HL-60 (cell line): ENCODE measurements at regions not wholly inside any gene's neighbourhood (a gene's known extent, or its start where the extent isn't known, plus 50 kb on each side); places are given as distances from the start of the nearest gene placed in this dataset.

Source experiments
- DNase-seq, 2 experiments: peaks; one replicate each; pipeline ENCODE4 v3.0.0-alpha.2; 2010 to 2020; ENCODE audit warnings: low read depth in 1 of 2, low spot score in 1 of 2
- H3K27ac ChIP-seq: fragments of 250-450 bp; sonication (Bioruptor Pico); replicated peaks from 2 replicates; pipeline ENCODE4 v1.5.1; 2020; ENCODE audit warnings: mild to moderate bottlenecking, moderate library complexity
- H3K27me3 ChIP-seq: fragments of 250-450 bp; sonication (Bioruptor Pico); 2 replicates; pipeline ENCODE4 v1.5.1; 2021; ENCODE audit warnings: mild to moderate bottlenecking, moderate library complexity; ENCODE audit not compliant: insufficient read depth, poor library complexity, severe bottlenecking
- H3K4me3 ChIP-seq: replicated peaks from 2 replicates; pipeline ENCODE4 v1.5.1; 2011; ENCODE audit warnings: mild to moderate bottlenecking, control low read depth, low read length; ENCODE audit not compliant: insufficient read depth
- CTCF ChIP-seq: IDR thresholded peaks from one replicate; pipeline ENCODE4 v1.5.1; 2011; ENCODE audit warnings: low read length, control low read depth, inconsistent platforms; ENCODE audit not compliant: insufficient read depth
- GABPA ChIP-seq: IDR thresholded peaks from 2 replicates; pipeline ENCODE4 v1.6.1; 2012; ENCODE audit warnings: low read depth
- POLR2AphosphoS5 ChIP-seq: IDR thresholded peaks from 2 replicates; pipeline ENCODE4 v1.6.1; 2012; ENCODE audit warnings: low read depth
- SPI1 ChIP-seq: IDR thresholded peaks from 2 replicates; pipeline ENCODE4 v1.6.1; 2012; ENCODE audit warnings: low read depth, mild to moderate bottlenecking, borderline replicate concordance
- TF ChIP-seq, protein P1 (sequence below): IDR thresholded peaks from 2 replicates; pipeline ENCODE4 v1.6.1; 2012; ENCODE audit warnings: low read depth; ENCODE audit not compliant: insufficient replicate concordance

- Histone ChIP-seq H3K27ac (no peak overlapping the region), H3K27me3 (no peaks in the 10 kb centered on the region), H3K4me3 (no peak overlapping the region)
- no peak for TF ChIP-seq GABPA
- no peak for TF ChIP-seq POLR2AphosphoS5
- TF ChIP-seq, protein P1, sequence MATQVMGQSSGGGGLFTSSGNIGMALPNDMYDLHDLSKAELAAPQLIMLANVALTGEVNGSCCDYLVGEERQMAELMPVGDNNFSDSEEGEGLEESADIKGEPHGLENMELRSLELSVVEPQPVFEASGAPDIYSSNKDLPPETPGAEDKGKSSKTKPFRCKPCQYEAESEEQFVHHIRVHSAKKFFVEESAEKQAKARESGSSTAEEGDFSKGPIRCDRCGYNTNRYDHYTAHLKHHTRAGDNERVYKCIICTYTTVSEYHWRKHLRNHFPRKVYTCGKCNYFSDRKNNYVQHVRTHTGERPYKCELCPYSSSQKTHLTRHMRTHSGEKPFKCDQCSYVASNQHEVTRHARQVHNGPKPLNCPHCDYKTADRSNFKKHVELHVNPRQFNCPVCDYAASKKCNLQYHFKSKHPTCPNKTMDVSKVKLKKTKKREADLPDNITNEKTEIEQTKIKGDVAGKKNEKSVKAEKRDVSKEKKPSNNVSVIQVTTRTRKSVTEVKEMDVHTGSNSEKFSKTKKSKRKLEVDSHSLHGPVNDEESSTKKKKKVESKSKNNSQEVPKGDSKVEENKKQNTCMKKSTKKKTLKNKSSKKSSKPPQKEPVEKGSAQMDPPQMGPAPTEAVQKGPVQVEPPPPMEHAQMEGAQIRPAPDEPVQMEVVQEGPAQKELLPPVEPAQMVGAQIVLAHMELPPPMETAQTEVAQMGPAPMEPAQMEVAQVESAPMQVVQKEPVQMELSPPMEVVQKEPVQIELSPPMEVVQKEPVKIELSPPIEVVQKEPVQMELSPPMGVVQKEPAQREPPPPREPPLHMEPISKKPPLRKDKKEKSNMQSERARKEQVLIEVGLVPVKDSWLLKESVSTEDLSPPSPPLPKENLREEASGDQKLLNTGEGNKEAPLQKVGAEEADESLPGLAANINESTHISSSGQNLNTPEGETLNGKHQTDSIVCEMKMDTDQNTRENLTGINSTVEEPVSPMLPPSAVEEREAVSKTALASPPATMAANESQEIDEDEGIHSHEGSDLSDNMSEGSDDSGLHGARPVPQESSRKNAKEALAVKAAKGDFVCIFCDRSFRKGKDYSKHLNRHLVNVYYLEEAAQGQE: no peak
- TF ChIP-seq SPI1: no peak
- TF ChIP-seq CTCF: no peak
- no peak for DNase-seq
Measured at GRCh38 chr2:220370764-220371163, 743.3 kb downstream of the SLC4A3 start.

GRCh38 chr2:220371211-220371610, 743.8 kb downstream of the SLC4A3 start:
- Histone ChIP-seq H3K27me3 (no peaks in the 10 kb centered on the region), H3K27ac (no peak overlapping the region), H3K4me3 (no peak overlapping the region)
- TF ChIP-seq, protein P1: no peak
- TF ChIP-seq CTCF: no peak
- no peak for TF ChIP-seq POLR2AphosphoS5
- no peak for TF ChIP-seq GABPA
- no peak for TF ChIP-seq SPI1
- DNase-seq: no peak

GRCh38 chr2:220373878-220374277, 746.4 kb downstream of the SLC4A3 start:
- TF ChIP-seq SPI1: no peak
- TF ChIP-seq POLR2AphosphoS5: no peak
- TF ChIP-seq CTCF: no peak
- TF ChIP-seq GABPA: no peak
- H3K4me3 ChIP-seq: no peak overlapping the region
- DNase-seq: no peak
- no peaks in the 10 kb centered on the region for H3K27me3 ChIP-seq
- H3K27ac ChIP-seq: no peak overlapping the region

DNA sequence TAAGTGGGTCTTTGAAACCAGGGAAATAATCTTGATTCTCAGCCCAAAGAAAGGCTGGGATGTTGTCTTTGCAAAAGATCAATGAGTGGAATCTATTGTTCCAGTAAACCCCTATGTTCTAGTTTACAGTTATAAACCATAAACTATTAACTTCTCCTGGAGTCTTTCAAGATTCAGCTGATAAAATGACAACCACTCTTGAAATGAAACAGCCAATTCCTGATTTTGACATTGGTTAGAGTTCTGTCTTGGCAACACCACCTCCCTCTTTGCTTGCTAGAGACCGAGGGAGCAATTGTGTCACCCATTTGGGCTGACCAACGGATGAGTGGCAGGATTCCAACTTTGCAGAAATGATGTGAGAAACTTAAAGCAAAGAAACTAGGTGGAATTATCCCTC, 746.9 kb downstream of the SLC4A3 start:
- TF ChIP-seq SPI1 (no peak), CTCF (no peak), POLR2AphosphoS5 (no peak), GABPA (no peak)
- TF ChIP-seq, protein P1: no peak
- Histone ChIP-seq H3K27me3 (no peaks in the 10 kb centered on the region), H3K4me3 (no peak overlapping the region), H3K27ac (no peak overlapping the region)
- DNase-seq: no peak
